Kidney epithelial cell (primary cell): ENCODE measurements at regions not wholly inside any gene's neighbourhood (a gene's known extent, or its start where the extent isn't known, plus 50 kb on each side); places are given as distances from the start of the nearest gene placed in this dataset.

Experiments used
- DNase-seq: peaks from one replicate; pipeline ENCODE4 v3.0.0-alpha.2; 2010; ENCODE audit warnings: low read depth
- H3K27me3 ChIP-seq: 2 replicates; pipeline ENCODE4 v1.6.0; 2011; ENCODE audit warnings: low read length; ENCODE audit not compliant: control insufficient read depth, insufficient read depth
- H3K36me3 ChIP-seq: 2 replicates; pipeline ENCODE4 v1.5.1; 2011; ENCODE audit warnings: low read length; ENCODE audit not compliant: control insufficient read depth, insufficient read depth
- H3K4me3 ChIP-seq: 2 replicates; pipeline ENCODE4 v1.5.1; 2011; ENCODE audit warnings: low read depth, mild to moderate bottlenecking, control low read depth, low read length
- CTCF ChIP-seq: IDR thresholded peaks from 2 replicates; pipeline ENCODE4 v1.5.1; 2011; ENCODE audit warnings: mild to moderate bottlenecking, moderate library complexity, low read length, control low read depth, inconsistent platforms; ENCODE audit not compliant: insufficient read depth, poor library complexity, severe bottlenecking

GRCh38 chr21:39055167-39055767 lies 128.0 kb downstream of the PSMG1 start:
- no peak for DNase-seq
- Histone ChIP-seq H3K4me3 (no peak overlapping the region), H3K27me3 (no peaks in the 10 kb centered on the region), H3K36me3 (no peaks in the 10 kb centered on the region)
- no peak for TF ChIP-seq CTCF

- H3K27me3 ChIP-seq: no peaks in the 10 kb centered on the region
- no peak for TF ChIP-seq CTCF
Measured at GRCh38 chr21:39054066-39054465, 129.2 kb downstream of the PSMG1 start.

GRCh38 chr21:39053126-39053525 lies 130.1 kb downstream of the PSMG1 start:
- H3K27me3 ChIP-seq: no peaks in the 10 kb centered on the region
- no peak for TF ChIP-seq CTCF
- no peak overlapping the region for H3K4me3 ChIP-seq
- no peaks in the 10 kb centered on the region for H3K36me3 ChIP-seq
- no peak for DNase-seq

More at GRCh38 chr21:39054066-39054465, 129.2 kb downstream of the PSMG1 start:
- Histone ChIP-seq H3K36me3 (no peaks in the 10 kb centered on the region), H3K4me3 (no peak overlapping the region)
- no peak for DNase-seq

GRCh38 chr21:39052718-39053117 lies 130.5 kb downstream of the PSMG1 start:
- no peak for TF ChIP-seq CTCF
- Histone ChIP-seq H3K36me3 (no peaks in the 10 kb centered on the region), H3K4me3 (no peak overlapping the region), H3K27me3 (no peaks in the 10 kb centered on the region)
- no peak for DNase-seq

- Histone ChIP-seq H3K36me3 (no peaks in the 10 kb centered on the region), H3K27me3 (no peaks in the 10 kb centered on the region), H3K4me3 (no peak overlapping the region)
- peak; percentile 76 for DNase-seq
- TF ChIP-seq CTCF: no peak
Measured at GRCh38 chr21:39051588-39051949, 131.7 kb downstream of the PSMG1 start.
